Osteocyte (in vitro differentiated cells): ENCODE measurements at regions not wholly inside any gene's neighbourhood (a gene's known extent, or its start where the extent isn't known, plus 50 kb on each side); places are given as distances from the start of the nearest gene placed in this dataset.

Source experiments
- DNase-seq: peaks from one replicate; pipeline ENCODE4 v3.0.0; 2021; ENCODE audit warnings: mixed read lengths; ENCODE audit not compliant: unreplicated experiment; ENCODE audit errors: extremely low spot score
- H3K27ac Mint-ChIP-seq: one replicate; pipeline ENCODE4 v1.8.0; 2021; ENCODE audit warnings: mild to moderate bottlenecking, mixed read lengths; ENCODE audit not compliant: unreplicated experiment
- H3K27me3 Mint-ChIP-seq: one replicate; pipeline ENCODE4 v1.8.0; 2021; ENCODE audit warnings: mixed read lengths; ENCODE audit not compliant: unreplicated experiment
- H3K36me3 Mint-ChIP-seq: one replicate; pipeline ENCODE4 v1.8.0; 2021; ENCODE audit warnings: mixed read lengths; ENCODE audit not compliant: unreplicated experiment
- H3K4me1 Mint-ChIP-seq: one replicate; pipeline ENCODE4 v1.8.0; 2021; ENCODE audit warnings: mixed read lengths; ENCODE audit not compliant: unreplicated experiment
- H3K4me3 Mint-ChIP-seq: one replicate; pipeline ENCODE4 v1.8.0; 2021; ENCODE audit warnings: mild to moderate bottlenecking, moderate library complexity, mixed read lengths; ENCODE audit not compliant: unreplicated experiment
- H3K9me3 Mint-ChIP-seq: one replicate; pipeline ENCODE4 v1.8.0; 2021; ENCODE audit warnings: mixed read lengths; ENCODE audit not compliant: unreplicated experiment
- TF ChIP-seq, protein P1 (sequence below): fragments of 200-600 bp; sonication (generic); IDR thresholded peaks from 2 replicates; pipeline ENCODE4 v1.5.0; 2021; ENCODE audit warnings: antibody characterized with exemption, mild to moderate bottlenecking, moderate library complexity

DNA sequence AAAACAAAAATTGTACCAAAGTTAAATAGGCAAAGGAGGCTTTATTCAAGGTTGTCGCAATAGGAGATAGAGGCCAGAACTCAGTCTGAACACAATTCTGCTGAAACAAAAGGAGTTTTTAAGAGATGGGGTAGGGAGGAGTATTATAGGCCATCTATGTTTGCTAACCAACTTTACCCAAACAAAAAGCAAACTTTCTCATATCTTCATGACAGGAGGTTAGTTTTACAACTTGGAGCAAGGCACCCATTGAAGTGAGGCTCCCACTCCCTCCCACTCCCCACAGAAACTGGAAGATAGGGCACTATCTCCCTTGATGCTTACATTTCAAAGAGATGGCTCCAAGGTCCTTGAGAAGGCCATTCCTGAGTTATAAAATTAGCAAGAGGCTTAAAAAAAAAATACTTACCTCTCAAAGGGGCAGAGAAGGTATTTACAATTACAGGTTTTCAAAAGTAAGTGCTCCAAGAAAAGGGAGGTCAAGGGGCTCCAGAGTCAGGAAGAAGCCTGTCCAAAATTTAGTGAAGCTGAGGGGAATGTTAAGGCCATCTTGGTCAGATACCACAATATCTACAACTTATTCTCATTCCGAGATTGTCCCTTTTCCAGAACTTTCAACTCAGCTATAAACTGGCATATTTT, 84.4 kb upstream of the DHRS4 start:
- no peaks in the 10 kb centered on the region for H3K36me3 Mint-ChIP-seq
- no peak overlapping the region for H3K27ac Mint-ChIP-seq
- no peaks in the 10 kb centered on the region for H3K4me1 Mint-ChIP-seq
- TF ChIP-seq, protein P1, sequence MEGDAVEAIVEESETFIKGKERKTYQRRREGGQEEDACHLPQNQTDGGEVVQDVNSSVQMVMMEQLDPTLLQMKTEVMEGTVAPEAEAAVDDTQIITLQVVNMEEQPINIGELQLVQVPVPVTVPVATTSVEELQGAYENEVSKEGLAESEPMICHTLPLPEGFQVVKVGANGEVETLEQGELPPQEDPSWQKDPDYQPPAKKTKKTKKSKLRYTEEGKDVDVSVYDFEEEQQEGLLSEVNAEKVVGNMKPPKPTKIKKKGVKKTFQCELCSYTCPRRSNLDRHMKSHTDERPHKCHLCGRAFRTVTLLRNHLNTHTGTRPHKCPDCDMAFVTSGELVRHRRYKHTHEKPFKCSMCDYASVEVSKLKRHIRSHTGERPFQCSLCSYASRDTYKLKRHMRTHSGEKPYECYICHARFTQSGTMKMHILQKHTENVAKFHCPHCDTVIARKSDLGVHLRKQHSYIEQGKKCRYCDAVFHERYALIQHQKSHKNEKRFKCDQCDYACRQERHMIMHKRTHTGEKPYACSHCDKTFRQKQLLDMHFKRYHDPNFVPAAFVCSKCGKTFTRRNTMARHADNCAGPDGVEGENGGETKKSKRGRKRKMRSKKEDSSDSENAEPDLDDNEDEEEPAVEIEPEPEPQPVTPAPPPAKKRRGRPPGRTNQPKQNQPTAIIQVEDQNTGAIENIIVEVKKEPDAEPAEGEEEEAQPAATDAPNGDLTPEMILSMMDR = no peak
- peaks cover 6% of the 10 kb centered on the region for H3K9me3 Mint-ChIP-seq
- no peak for DNase-seq
- no peak overlapping the region for H3K4me3 Mint-ChIP-seq
- peaks cover 27% of the 10 kb centered on the region for H3K27me3 Mint-ChIP-seq

DNA sequence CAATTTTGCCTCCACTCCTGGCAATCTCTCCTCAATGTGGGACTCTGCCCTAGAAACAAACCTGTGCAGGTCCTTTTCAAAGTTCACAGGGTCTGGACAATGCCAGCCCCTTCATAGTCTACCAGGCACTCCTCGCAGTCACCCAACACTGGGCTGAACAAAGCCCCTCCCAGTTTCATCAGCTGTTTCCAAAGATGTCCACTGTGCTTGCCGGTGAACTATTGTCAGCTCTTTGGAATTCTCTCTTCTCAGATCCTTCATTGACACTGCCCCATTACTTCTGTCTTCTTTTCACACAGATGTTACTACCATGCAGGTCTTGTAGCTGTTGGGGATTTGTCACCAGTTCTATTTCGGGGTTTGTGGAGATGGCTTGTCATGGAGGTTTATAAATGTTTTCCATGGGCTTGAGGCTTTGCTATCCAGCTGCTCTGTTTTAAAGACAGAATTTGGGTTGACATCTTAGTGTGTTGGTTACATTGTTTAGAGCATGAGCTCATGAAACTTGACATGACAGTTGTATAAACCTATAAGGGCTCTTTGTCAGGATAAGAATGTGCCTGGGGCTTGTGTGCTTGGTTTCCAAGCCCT, 77.3 kb upstream of the DHRS4 start:
- Mint-ChIP-seq H3K4me3 (no peak overlapping the region), H3K9me3 (peaks cover 6% of the 10 kb centered on the region), H3K36me3 (no peaks in the 10 kb centered on the region), H3K27me3 (peaks cover 37% of the 10 kb centered on the region), H3K4me1 (no peaks in the 10 kb centered on the region), H3K27ac (no peak overlapping the region)
- DNase-seq = no peak
- TF ChIP-seq, protein P1 = no peak

DNA sequence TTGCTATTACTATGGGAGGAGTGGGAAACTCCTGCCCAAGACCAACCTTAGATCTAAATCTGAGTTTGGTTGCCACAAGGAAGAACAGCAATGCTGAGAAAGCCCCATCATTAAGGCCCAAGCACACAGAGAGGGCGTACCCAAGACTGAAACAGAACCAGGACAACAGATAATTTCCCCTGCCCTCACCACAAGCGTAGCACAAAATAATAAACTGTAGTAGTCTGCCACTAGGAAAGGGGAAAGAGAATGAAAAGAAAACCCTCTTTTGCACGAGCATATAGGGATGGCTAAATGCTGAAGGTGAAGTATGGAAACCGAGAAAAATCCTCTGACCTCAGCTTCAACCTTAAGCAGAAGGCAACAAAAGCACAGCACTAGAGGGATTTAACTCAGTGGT, 76.5 kb upstream of the DHRS4 start:
- H3K36me3 Mint-ChIP-seq = no peaks in the 10 kb centered on the region
- peaks cover 39% of the 10 kb centered on the region for H3K27me3 Mint-ChIP-seq
- H3K4me3 Mint-ChIP-seq = no peak overlapping the region

GRCh38 chr14:23877538-23878180, 75.9 kb upstream of the DHRS4 start:
- Mint-ChIP-seq H3K4me3 (no peak overlapping the region), H3K9me3 (peaks cover 6% of the 10 kb centered on the region), H3K27me3 (peaks cover 42% of the 10 kb centered on the region), H3K27ac (no peak overlapping the region), H3K36me3 (no peaks in the 10 kb centered on the region), H3K4me1 (no peaks in the 10 kb centered on the region)
- no peak for DNase-seq
- TF ChIP-seq, protein P1 = no peak

More for the DNA sequence above, 76.5 kb upstream of the DHRS4 start:
- H3K27ac Mint-ChIP-seq = no peak overlapping the region
- H3K9me3 Mint-ChIP-seq = peaks cover 6% of the 10 kb centered on the region
- DNase-seq = no peak
- H3K4me1 Mint-ChIP-seq = no peaks in the 10 kb centered on the region
- TF ChIP-seq, protein P1 = no peak

GRCh38 chr14:23881282-23881681, 72.3 kb upstream of the DHRS4 start:
- Mint-ChIP-seq H3K36me3 (no peaks in the 10 kb centered on the region), H3K9me3 (no peaks in the 10 kb centered on the region), H3K27ac (no peak overlapping the region), H3K4me1 (no peaks in the 10 kb centered on the region), H3K4me3 (no peak overlapping the region), H3K27me3 (peaks cover 52% of the 10 kb centered on the region)
- DNase-seq = no peak
- TF ChIP-seq, protein P1 = no peak
